ENCODE measurements at regions not wholly inside any gene's neighbourhood (a gene's known extent, or its start where the extent isn't known, plus 50 kb on each side); places are given as distances from the start of the nearest gene placed in this dataset.

- intact Hi-C loops (cut with micrococcal nuclease), result no loop called here
- no peak overlapping the region for H4K5ac ChIP-seq (ENCODE audit: low read depth, low read length)
- H2AK9ac ChIP-seq (replicated peaks; ENCODE audit: low read depth, low read length, poor library complexity), result no peak overlapping the region
- in situ Hi-C loops (cut with MboI; ENCODE audit: low sequenced_read_pairs), result no loop called here
- no peak overlapping the region for H3K14ac ChIP-seq (replicated peaks; ENCODE audit: low read depth, low read length)
- no peak overlapping the region for H3K18ac ChIP-seq (ENCODE audit: low read depth, low read length)
- H3K36me3 ChIP-seq (ENCODE audit: control insufficient read depth, insufficient read depth, low read length), result no peaks in the 10 kb centered on the region
- no peaks in the 10 kb centered on the region for H4K20me1 ChIP-seq (ENCODE audit: insufficient read depth, low read length)
- no peak overlapping the region for H2BK15ac ChIP-seq (ENCODE audit: low read depth, low read length)
- no peak overlapping the region for H3K4me3 ChIP-seq (ENCODE audit: insufficient read depth, low read depth, low read length)
- H2AK5ac ChIP-seq (ENCODE audit: low read depth, low read length), result no peak overlapping the region
- ATAC-seq (ENCODE audit: low read depth), result no peak
- no peak for TF ChIP-seq CHD1 (IDR thresholded peaks at IDR 0.05; ENCODE audit: low read depth, low read length)
- TF ChIP-seq RCOR1 (IDR thresholded peaks at IDR 0.05; ENCODE audit: insufficient replicate concordance, low read length), result no peak
- no peak for TF ChIP-seq RAD21 (IDR thresholded peaks at IDR 0.05; ENCODE audit: low read length)
- no peak for TF ChIP-seq CEBPB (IDR thresholded peaks at IDR 0.05; ENCODE audit: low read depth, low read length)
- TF ChIP-seq NFE2L2 (IDR thresholded peaks at IDR 0.05; ENCODE audit: low read depth, low read length), result no peak
- TF ChIP-seq SMC3 (IDR thresholded peaks at IDR 0.05; ENCODE audit: low read depth, low read length), result no peak
- no peak for TF ChIP-seq RFX5 (IDR thresholded peaks at IDR 0.05; ENCODE audit: low read depth, low read length)
- no peak for TF ChIP-seq MXI1 (IDR thresholded peaks at IDR 0.05; ENCODE audit: borderline replicate concordance, low read depth, low read length)
- TF ChIP-seq FOS (IDR thresholded peaks at IDR 0.05; ENCODE audit: low read depth, low read length), result no peak
- TF ChIP-seq MAZ (IDR thresholded peaks at IDR 0.05; ENCODE audit: borderline replicate concordance, low read depth, low read length), result no peak
- TF ChIP-seq POLR2A (IDR thresholded peaks at IDR 0.05; ENCODE audit: low read depth, low read length), result no peak
- no peak for TF ChIP-seq USF2 (IDR thresholded peaks at IDR 0.05; ENCODE audit: low read depth, low read length)
- no peak for TF ChIP-seq CTCF (conservative IDR thresholded peaks at IDR 0.05; ENCODE audit: low read depth, low read length)
- TF ChIP-seq ELK1 (IDR thresholded peaks at IDR 0.05; ENCODE audit: borderline replicate concordance, low read depth, low read length), result no peak
- TF ChIP-seq MAFK (IDR thresholded peaks at IDR 0.05; ENCODE audit: low read depth, low read length), result no peak
- H3K27me3 ChIP-seq (ENCODE audit: control insufficient read depth, insufficient read depth, low read length), result no peaks in the 10 kb centered on the region
- H3K23ac ChIP-seq (ENCODE audit: low read depth, low read length), result no peak overlapping the region
- BruUV-seq (replicated peaks), result no TSS peak
- H2AFZ ChIP-seq (replicated peaks; ENCODE audit: low read length, poor library complexity), result no peak overlapping the region
- H3K9ac ChIP-seq (ENCODE audit: low read depth, low read length), result no peak overlapping the region
- H3K27ac ChIP-seq (ENCODE audit: insufficient read depth, low read length), result no peak overlapping the region
- H3K56ac ChIP-seq (ENCODE audit: extremely low read depth, insufficient read depth, low read length), result no peak overlapping the region
- WGBS, 2 experiments (ENCODE audit: extremely low coverage in 2 of 2, insufficient read length in 1 of 2), result 71% methylated on average over 1 of the region's 3 CpGs; no CpG with 5 or more reads in 1 of the 2 experiments
- no peak overlapping the region for H4K91ac ChIP-seq (ENCODE audit: insufficient read depth, low read depth, low read length)
- H3K79me1 ChIP-seq (ENCODE audit: low read depth in 1 of 2, low read length in 2 of 2), result no peaks in the 10 kb centered on the region
- H3K4ac ChIP-seq (ENCODE audit: low read depth, low read length), result no peak overlapping the region
- H3K9me1 ChIP-seq (ENCODE audit: insufficient read depth, low read length), result no peaks in the 10 kb centered on the region
- no peak overlapping the region for H3K4me2 ChIP-seq (ENCODE audit: low read depth, low read length)
- no peak overlapping the region for H2BK5ac ChIP-seq (ENCODE audit: low read depth, low read length, poor library complexity, severe bottlenecking)
- H2BK120ac ChIP-seq (ENCODE audit: low read depth, low read length), result no peak overlapping the region
- dilution Hi-C loops (cut with HindIII; ENCODE audit: low sequenced_read_pairs, unreplicated experiment), result no loop called here
- no peak for DNase-seq
- POLR2A ChIA-PET (ENCODE audit: unreplicated experiment), result no interaction called here
- H3K9me3 ChIP-seq (ENCODE audit: control insufficient read depth, insufficient read depth, low read length), result no peaks in the 10 kb centered on the region; the same call in 1 of the 2 replicates
- no peak overlapping the region for H4K8ac ChIP-seq (ENCODE audit: low read depth in 2 of 2, low read length in 2 of 2)
- CTCF ChIA-PET, result no interaction called here
- H2BK20ac ChIP-seq (ENCODE audit: low read depth, low read length), result no peak overlapping the region
- no peaks in the 10 kb centered on the region for H3K4me1 ChIP-seq (ENCODE audit: control insufficient read depth, insufficient read depth, low read length)
Observed at GRCh38 chr4:136316961-136317360, 1215.3 kb downstream of the PCDH18 start.

All from IMR-90 (cell line).